ENCODE measurements at regions not wholly inside any gene's neighbourhood (a gene's known extent, or its start where the extent isn't known, plus 50 kb on each side); places are given as distances from the start of the nearest gene placed in this dataset.
A peak's percentile ranks its signal among the peaks of the same experiment; 100 is the strongest.

GRCh38 chr9:103919605-103920209 is 174.4 kb upstream of the SMC2 start:
- DNase-seq (ENCODE audit: low spot score): no peak

GRCh38 chr9:103928442-103928841 is 165.7 kb upstream of the SMC2 start:
- DNase-seq (ENCODE audit: low spot score): no peak

DNA sequence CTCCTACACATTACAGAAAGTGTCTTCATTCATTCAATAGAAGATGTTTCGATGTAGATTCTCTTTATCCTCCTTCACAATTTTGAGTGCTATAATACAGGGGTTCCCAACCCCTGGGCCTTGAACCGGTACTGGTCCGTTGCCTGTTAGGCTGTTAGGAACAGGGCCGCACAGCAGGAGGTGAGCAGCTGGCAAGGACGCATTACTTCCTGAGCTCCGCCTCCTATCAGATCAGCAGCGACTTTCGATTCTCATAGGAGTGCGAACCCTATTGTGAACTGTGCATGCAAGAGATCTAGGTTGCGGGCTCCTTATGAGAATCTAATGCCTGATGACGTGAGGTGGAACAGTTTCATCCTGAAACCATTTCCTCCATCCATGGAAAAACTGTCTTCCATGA is 153.0 kb upstream of the SMC2 start:
- DNase-seq (ENCODE audit: low spot score): no peak

GRCh38 chr9:103942200-103942599 is 151.9 kb upstream of the SMC2 start:
- no peak for DNase-seq (ENCODE audit: low spot score)

- no peak for DNase-seq (ENCODE audit: low spot score)
Observed at GRCh38 chr9:103942651-103943050, 151.5 kb upstream of the SMC2 start.

GRCh38 chr9:103949096-103949495 is 145.0 kb upstream of the SMC2 start:
- no peak for DNase-seq (ENCODE audit: low spot score)

GRCh38 chr9:103977163-103977562 is 116.9 kb upstream of the SMC2 start:
- no peak for DNase-seq (ENCODE audit: low spot score)

DNA sequence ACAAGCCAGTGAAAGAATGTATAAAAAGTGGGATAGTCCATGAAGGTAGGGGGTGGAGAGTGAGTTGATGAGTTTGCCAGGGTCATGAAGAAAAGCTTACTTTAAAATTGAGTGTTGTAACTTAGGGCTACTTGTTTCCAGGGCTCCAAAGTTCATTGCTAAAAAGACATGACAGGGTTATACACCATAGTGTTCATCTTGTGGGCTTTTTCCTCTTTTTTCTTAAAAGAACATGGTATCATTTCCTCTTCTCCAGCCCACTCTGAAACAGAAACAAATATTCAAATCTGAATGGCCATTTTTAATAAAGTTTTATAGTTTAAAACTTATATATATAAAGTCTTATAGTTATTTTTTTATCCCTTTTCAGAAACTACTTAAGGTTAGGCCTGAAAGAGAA is 115.7 kb upstream of the SMC2 start:
- no peak for DNase-seq (ENCODE audit: low spot score)

- no peak for DNase-seq (ENCODE audit: low spot score)
Observed at GRCh38 chr9:103981912-103982311, 112.2 kb upstream of the SMC2 start.

- no peak for DNase-seq (ENCODE audit: low spot score)
Observed at GRCh38 chr9:103985077-103985476, 109.0 kb upstream of the SMC2 start.

GRCh38 chr9:103988821-103989220 is 105.3 kb upstream of the SMC2 start:
- DNase-seq (ENCODE audit: low spot score): no peak

- no peak for DNase-seq (ENCODE audit: low spot score)
Observed at GRCh38 chr9:103990311-103990710, 103.8 kb upstream of the SMC2 start.

DNA sequence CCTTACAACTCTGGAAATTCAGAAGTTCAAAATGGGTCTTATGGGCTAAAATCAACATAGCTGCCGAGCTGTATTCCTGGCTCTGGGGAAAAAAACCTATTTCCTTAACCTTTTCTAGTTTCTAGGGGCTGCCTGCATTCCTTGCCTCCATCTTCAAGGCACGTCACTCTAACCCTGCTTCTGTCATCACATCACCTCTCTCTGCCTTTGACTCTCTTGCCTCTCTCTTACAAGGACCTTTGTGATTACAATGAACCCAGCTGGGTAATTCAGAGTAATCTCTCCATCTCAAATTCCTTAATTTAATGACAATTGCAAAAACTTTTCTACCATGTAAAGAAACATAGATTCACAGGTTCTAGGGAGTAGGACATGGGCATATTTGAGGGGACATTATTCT is 103.1 kb upstream of the SMC2 start:
- no peak for DNase-seq (ENCODE audit: low spot score)

DNA sequence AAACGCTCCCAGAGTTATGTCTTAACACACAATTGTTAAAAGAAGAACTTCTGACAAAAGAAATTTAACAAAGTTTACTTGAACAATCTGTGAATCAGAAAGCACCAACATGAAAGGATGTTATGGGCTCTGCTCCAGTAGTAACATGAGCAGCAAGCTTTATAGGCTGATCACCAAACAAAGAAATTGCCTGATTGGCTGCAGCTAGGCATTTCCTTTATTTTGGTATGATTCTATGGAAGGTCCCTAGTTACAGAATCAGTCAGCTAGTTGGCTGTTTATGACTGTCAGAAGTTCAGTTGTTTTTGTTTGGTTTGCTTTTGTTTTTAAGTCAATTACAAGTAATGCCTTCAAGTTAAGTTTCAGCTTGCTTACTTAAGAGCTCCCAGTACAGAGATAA is 102.4 kb upstream of the SMC2 start:
- DNase-seq (ENCODE audit: low spot score): peak; percentile 21

DNA sequence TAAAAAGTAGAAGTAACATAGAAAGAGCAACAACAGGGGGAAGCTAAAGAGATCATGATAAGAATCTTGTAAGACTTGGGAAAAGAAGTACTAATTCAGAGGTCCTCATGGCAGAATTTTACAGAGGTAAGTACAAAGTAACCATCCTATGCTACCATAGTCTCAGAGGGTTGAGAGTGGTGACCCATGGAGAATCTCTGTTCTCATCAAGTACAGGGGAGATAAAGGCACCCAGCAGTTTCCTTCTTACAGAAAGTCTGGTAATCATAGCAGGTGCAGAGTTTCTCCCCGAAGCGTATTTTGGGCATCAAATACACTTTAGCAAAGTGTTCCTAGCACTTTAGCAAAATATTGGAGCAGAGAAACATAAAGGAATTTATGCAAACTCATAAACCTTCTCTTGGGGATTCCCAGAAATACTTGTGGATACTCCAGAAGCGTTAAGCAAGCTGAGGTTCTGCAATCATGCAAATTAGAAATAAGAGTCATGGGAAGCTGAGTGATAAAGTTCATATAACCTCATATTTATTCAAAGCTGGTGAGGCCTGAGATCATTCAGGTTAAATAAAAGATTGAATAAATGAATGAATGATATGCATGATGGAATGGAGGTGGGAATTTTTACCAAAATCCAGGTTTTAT is 101.0 kb upstream of the SMC2 start:
- DNase-seq (ENCODE audit: low spot score): no peak

DNA sequence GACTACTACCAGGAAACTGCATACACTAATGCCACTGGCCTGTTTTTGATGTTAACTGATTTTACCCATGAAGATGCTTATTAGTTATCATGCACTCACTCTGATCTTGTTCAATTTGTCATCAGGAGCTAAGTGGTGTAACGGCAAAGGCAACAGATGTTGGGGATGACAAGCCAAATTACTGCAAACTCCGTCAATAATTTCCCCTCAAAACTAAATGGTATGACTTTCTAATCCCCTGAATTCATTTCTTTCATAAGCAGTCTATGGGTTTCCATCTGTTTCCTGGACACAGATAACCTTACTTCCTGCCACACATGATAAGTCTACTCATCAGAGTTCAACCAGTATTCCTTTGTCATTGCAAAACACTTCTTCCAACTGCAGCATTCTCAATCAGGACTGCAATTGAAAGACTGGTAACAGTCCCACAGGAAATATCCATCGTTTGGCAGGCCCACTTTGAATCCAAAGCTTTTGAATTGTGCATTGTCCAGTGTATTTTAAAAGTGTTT is 96.2 kb upstream of the SMC2 start:
- DNase-seq (ENCODE audit: low spot score): no peak

DNA sequence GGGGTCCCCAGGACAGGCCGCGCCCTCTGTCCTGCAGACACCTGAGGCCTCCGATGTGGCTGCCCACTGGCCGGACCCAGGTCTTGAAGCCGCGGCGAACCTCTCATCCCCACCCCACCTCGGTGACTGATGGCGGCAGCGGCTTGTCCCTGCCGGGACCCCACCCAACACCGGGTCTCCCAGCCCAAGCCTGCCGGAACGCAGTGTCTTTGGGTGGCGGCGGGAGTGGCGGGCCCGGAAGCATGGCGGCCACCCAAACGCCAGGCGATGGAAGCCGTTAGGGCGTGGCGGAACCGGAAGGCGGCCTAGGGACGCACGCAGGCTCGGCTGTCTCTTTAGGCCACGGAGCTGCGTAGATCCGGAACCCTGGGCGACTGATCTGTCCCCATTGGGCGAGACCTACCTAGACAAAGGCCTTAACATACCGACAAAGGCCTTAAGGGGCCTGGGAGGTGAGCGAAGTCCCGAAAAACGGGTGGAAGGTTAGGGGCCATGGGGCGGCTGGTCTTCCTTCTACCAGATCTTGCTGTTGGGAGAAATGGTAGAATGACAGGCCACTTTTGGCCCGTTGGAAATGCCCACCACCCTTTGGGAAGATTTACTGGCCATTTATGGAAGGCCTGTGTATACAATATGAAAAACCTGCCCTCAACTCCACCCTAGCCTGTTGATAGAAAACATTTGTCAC is 94.6 kb upstream of the SMC2 start:
- no peak for DNase-seq (ENCODE audit: low spot score)

GRCh38 chr9:104009826-104010225 is 84.3 kb upstream of the SMC2 start:
- peak; percentile 67 for DNase-seq (ENCODE audit: low spot score)

DNA sequence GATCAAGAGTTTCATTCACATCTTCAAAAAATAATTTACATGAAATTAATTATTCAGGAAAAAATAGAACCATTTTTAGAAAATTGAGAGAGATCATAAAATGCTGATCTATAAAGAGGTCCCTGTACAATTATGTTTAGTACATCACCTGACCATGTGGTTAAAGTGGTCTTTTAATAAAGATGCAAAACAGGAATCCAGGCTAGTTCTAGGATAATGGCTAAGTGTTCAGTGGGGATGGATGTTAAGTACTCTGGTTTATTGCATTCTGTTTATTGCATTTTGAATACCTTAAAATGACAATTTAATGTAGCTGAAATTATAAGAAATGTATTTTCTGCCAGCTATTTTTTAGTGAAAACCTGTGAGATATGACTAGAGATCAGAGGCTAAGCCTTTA is 72.0 kb upstream of the SMC2 start:
- DNase-seq (ENCODE audit: low spot score): no peak

- DNase-seq (ENCODE audit: low spot score): no peak
Observed at GRCh38 chr9:104025104-104025503, 69.0 kb upstream of the SMC2 start.

DNA sequence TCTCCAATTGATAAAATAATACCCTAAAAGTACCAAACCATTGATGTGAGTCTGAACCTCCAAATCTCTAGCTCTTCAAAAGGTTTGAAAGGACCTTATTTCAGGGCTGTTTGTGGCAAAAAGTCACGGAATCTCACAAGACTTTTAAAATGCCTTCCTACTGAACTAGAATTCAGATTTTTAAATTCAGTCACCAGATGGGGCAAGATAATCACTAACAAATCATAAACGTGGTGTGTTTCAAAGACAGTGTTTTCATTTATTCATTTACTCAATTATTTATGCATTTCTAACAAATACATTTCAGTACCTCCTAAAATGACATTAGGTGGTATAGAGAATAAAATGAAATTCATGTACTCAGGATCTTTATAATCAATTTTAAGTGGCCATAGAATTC is 68.2 kb upstream of the SMC2 start:
- DNase-seq (ENCODE audit: low spot score): no peak

GRCh38 chr9:104027295-104027694 is 66.8 kb upstream of the SMC2 start:
- DNase-seq (ENCODE audit: low spot score): no peak

GRCh38 chr9:104028827-104029226 is 65.3 kb upstream of the SMC2 start:
- DNase-seq (ENCODE audit: low spot score): no peak
